NCI-H510A (cell line): ENCODE measurements at regions not wholly inside any gene's neighbourhood (a gene's known extent, or its start where the extent isn't known, plus 50 kb on each side); places are given as distances from the start of the nearest gene placed in this dataset.
"Not testable (repeated sequence)": the region's sequence is repeated elsewhere in the genome, so short reads cannot be mapped to it uniquely, and the experiment has no call there.

Experiments used
- DNase-seq: peaks from one replicate; lab custom pipeline; 2025; lab: John Stamatoyannopoulos, UW

DNA sequence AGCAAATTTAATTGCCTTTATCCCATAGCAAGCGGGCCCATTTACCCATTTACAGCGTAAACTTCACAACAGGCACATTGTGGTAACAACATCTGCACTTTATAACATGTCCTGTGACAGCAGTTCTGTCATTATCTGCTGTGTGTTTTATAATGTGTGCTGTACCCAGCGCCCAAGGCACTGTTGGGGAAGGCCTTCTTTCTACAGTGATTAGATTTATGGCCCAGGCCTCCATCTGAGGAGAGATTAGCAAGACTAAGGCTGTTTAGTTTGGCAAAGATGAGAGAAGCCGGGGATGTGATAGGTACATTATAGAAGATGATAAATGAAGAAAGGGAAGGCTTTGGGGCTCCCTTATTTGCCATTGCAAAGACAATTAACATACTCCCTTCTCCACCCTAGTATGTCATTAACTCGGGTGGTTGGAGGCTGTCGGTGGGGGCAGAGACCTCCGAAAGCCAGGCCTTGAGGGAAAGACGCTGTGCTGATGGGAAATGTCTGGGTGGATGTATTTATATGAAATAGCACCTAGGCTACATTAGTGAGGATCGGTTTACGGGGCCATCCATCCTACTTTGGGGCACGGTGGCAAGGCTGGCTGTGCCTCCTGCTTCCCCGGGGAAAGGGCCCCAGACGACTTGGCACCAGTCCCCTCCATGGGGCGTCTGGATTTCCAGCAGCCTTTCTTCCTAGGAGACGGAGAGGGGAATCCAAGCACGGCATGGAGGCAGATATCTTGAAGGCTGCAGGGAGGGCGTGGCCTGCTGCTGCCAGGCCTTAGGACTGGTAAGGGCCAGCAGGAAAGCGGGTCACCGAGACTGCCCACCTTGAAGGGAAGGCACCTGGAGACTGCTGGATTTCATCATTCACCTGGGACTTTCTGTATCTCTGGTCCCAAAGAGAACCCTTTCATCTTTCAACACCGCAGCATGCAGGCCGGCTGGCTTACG lies 64.3 kb upstream of the PTCH1 start:
- no peak for DNase-seq

DNA sequence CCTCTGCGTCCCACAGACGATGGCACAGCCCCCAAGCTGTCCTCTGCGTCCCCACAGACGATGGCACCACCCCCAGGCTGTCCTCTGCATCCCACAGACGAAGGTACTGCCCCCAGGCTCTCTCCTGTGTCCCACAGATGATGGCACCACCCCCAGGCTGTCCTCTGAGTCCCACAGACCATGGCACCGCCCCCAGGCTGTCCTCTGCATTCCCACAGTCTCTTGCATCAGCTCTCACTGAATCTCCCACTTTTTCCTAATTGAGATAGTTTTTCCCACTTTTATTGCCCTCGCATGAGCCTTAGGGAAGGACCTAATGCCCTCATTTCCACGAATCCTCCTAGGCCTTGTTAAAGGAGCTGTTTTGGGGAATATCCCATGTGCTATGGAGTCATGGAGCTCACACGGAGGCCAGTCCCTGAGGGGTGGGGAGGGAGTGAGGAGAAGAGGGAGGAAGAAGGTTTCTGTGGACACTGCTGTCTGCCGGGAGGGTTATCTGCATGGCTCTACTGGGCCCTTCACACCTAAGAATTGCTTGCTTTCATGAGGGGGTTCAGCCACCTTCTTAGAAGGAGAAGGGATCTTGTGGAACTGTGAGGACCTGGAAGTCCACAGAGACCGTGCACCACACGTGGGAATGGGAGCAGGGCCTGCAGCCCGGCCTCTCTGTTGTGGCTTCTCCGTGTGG lies 58.2 kb upstream of the PTCH1 start:
- no peak for DNase-seq

DNA sequence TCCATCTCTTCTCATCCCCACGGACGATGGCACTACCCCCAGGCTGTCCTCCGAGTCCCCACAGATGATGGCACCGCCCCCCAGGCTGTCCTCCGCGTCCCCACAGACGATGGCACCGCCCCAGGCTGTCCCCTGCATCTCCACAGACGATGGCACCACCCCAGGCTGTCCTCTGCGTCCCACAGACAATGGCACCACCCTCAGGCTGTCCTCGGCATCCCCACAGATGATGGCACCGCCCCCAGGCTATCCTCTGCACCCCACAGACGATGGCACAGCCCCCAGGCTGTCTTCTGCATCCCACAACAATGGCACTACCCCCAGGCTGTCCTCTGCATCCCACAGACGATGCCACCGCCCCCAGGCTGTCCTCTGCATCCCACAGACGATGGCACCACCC lies 57.4 kb upstream of the PTCH1 start:
- no peak for DNase-seq

DNA sequence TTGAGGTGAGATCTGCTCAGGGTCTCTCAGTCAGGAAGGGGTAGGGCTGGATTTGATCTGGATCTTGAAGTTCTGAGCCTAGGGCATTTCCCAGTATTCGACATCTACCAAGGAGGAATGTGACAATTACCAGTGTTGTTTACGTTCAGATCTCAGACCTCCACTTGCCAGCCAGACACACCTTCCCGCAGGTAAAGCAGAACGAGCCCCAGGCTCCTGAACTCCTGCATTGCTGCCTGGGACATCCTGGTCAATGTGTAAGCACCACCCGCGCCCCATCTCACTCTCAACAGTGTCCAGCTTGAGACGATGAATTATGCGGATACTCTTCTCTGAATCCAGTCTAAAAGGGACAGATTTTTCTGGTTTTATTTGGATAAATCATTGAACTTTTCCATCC lies 56.7 kb upstream of the PTCH1 start:
- DNase-seq = no peak

DNA sequence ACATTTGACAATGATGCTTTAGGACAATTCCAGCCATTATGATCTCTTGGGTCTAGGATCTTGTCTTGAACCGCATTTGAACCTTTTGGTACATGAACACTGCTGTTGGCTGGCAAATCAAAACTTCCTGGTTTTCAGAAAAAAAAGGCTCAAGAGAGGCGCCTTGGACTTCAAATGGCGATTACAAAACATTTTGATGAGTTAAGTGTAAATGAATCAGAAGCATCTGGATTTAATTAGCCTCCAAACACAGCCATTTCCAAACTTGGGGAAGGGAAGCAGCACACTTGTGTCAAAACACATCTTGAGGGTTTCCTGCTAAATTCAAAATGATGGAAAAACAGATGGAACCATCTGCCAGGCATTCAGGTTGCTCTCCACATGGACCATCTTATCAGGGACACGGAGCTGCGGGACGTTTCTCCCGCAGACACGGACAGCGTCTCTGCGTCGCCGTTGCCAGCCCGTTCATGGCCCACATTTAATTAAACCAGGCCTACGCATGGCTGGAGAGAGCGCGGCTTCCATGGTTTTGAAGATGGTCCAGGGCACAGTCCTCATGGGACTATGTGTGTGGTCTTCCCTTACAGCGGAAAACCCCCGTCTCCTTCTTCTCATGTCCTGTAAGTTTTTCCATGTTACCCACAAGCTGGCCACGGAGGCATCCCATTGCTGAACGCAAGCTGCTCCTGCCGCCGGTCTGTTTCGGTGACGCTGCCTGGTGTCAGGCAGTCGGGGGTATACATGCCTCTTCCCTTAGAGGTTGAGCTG lies 55.8 kb upstream of the PTCH1 start:
- DNase-seq = no peak

DNA sequence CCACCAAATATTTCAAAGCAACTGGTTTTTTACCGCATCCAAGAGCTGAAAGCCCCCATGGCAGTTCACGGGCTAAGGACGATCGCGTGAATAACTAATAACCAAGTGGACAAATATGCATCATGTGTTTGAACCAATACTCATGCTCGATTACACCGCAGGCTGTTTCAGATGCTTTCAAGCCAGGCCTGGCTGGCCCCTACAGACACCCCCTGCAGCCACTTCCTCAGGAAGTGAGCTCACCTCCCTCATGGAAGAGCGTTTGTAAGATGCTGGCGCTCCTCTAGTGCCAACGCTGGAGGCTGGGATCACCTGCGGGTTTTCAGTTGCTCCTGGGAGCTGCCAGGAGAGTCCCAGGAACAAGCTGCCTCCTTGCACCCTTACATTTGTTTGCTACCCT lies 53.9 kb upstream of the PTCH1 start:
- no peak for DNase-seq

DNA sequence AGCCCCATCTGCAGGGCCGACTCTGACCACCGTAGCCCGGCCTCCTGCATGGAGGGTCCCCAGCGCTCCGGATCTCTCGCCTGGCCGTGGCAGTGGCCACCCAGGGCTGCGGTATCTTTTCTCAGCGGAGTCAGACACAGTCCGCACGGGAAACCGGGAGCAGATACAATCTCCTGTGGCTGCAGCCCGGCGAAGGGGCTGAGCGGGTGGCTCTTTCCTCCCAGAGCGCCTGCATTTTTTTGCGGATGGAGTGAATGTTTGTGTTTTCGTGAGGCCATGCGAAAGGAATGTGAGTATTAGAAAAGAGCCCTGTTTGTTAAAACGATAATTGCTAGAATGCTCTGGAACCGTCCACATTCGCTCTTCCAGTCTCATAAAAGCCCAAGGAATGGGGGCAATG lies 53.4 kb upstream of the PTCH1 start:
- no peak for DNase-seq

DNA sequence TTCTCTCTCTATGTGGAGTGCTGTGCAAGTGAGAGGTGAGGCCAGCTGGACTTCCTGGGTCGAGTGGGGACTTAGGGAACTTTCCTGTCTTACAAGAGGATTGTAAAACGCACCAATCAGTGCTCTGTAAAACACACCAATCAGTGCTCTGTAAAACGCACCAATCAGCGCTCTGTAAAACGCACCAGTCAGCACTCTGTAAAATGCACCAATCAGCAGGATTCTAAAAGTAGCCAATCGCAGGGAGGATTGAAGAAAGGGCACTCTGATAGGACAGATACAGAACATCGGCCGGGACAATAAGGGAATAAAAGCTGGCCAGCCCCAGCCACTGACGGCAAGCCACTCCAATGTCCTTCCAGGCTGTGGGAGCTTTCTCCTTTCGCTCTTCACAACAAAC lies 52.0 kb upstream of the PTCH1 start:
- not testable (repeated sequence) for DNase-seq
